GM12892 (cell line): ENCODE measurements at regions not wholly inside any gene's neighbourhood (a gene's known extent, or its start where the extent isn't known, plus 50 kb on each side); places are given as distances from the start of the nearest gene placed in this dataset.

ENCODE experiments used
- POLR2A ChIP-seq: IDR thresholded peaks from 2 replicates; pipeline ENCODE4 v1.6.1; 2011; ENCODE audit warnings: low read depth, low read length, control low read depth
- POLR2AphosphoS5 ChIP-seq: IDR thresholded peaks from 2 replicates; pipeline ENCODE4 v1.6.1; 2011; ENCODE audit warnings: low read depth, low read length, control low read depth

- TF ChIP-seq POLR2A, result no peak
- TF ChIP-seq POLR2AphosphoS5, result no peak
Observed at GRCh38 chr6:10082385-10082784, 332.5 kb downstream of the TFAP2A start.
